ENCODE measurements at regions not wholly inside any gene's neighbourhood (a gene's known extent, or its start where the extent isn't known, plus 50 kb on each side); places are given as distances from the start of the nearest gene placed in this dataset.

DNA sequence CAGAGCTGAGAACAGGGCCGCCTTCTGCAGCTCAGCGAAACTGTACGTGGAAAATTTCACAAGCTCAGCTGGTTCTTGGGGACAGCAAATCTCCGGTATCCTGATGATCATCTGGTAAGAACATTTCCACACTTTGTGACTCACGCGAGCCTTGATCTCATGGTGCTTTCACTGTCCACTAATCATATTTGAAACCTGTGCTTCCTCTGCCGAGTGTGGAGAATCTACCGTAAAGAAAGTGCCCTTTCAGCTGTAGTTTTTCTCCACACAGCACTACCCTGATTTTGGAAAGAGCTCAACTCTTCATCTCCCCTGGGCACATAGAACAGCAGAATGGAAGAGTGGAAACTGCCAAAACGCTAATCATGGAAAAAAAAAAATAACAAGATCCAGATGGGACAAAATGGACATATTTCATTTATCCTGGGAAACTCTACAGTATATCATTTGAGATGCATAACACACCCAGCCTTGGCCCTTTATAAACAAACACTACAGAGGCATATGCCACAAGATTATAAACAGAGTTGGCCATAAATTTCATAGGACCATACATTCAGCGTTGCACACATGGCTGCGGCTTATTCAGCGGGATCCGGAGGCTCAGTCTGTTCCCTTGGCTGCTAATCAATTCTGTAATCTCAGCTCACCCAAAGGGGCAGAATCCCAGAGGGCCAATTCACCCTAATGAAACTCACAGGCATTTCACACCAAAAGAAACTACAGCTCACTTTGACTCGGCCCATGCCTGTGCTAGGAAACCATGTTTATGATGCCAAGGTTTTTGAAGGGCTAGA, 434.5 kb downstream of the HDGFL1 start:
- DNase-seq (peak in 1 of 2 donors; percentile 48), ATAC-seq (ENCODE audit: low FRiP score) (peak; percentile 69)
- intact Hi-C loops (cut with DNase I) = loop anchor here in 1 of 2 donors (5.0 kb wide), 1 partner anchor 337 kb away; no protein-coding TSS in a partner anchor
- Histone ChIP-seq H3K9me3 (ENCODE audit: control insufficient read depth, low read length) (no peaks in the 10 kb centered on the region), H3K36me3 (ENCODE audit: control insufficient read depth in 1 of 2, insufficient read depth in 2 of 2, low read length in 1 of 2) (no peaks in the 10 kb centered on the region), H3K27me3 (ENCODE audit: control insufficient read depth in 1 of 2, insufficient read depth in 2 of 2, low read length in 1 of 2) (no peaks in the 10 kb centered on the region), H3K4me3 (ENCODE audit: low read length in 2 of 2) (peak overlapping the region; percentile 6 to 52), H3K27ac (ENCODE audit: low read depth in 1 of 2, low read length in 2 of 2) (peak overlapping the region in 1 of 2 donors; percentile 42), H3K4me1 (ENCODE audit: control insufficient read depth in 1 of 2, insufficient read depth in 2 of 2, low read length in 2 of 2) (peaks cover 0 to 2% of the 10 kb centered on the region in 2 donors)
- 4 to 7% methylated on average over 14 of the region's 14 CpGs for WGBS, 2 donors

DNA sequence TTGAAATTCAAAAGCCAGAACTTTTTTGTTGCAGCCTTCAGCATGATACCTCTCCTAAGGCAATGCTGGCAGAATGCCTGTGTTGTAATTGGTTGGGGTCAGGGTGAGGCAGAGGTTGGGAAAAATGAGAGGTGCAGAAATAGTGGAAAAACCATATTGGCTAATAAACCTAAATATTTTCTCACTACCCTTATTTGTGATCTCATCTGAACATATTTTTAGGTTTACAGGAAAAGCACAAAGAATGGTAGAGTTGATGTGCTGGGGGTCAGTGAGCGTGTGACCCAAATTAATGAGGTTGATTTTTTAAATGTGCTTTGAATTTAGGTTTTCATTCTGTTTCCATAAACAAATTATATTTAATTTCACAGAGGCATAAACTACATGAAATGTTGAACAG, 437.3 kb downstream of the HDGFL1 start:
- Histone ChIP-seq H3K27ac (ENCODE audit: low read depth in 1 of 2, low read length in 2 of 2) (no peak overlapping the region), H3K27me3 (ENCODE audit: control insufficient read depth in 1 of 2, insufficient read depth in 2 of 2, low read length in 1 of 2) (no peaks in the 10 kb centered on the region), H3K36me3 (ENCODE audit: control insufficient read depth in 1 of 2, insufficient read depth in 2 of 2, low read length in 1 of 2) (no peaks in the 10 kb centered on the region), H3K4me1 (ENCODE audit: control insufficient read depth in 1 of 2, insufficient read depth in 2 of 2, low read length in 2 of 2) (peaks cover 0 to 2% of the 10 kb centered on the region in 2 donors), H3K4me3 (ENCODE audit: low read length in 2 of 2) (no peak overlapping the region), H3K9me3 (ENCODE audit: control insufficient read depth, low read length) (no peaks in the 10 kb centered on the region)
- no peak for DNase-seq
- no peak for ATAC-seq (ENCODE audit: low FRiP score)
- WGBS, 2 donors = 45 to 95% methylated on average over 1 of the region's 1 CpG
- intact Hi-C loops (cut with DNase I) = no loop called here

GRCh38 chr6:23011615-23012014, 442.2 kb downstream of the HDGFL1 start:
- no peaks in the 10 kb centered on the region for H3K27me3 ChIP-seq (ENCODE audit: control insufficient read depth in 1 of 2, insufficient read depth in 2 of 2, low read length in 1 of 2)
- DNase-seq (no peak), ATAC-seq (ENCODE audit: low FRiP score) (no peak)
- no peaks in the 10 kb centered on the region for H3K9me3 ChIP-seq (ENCODE audit: control insufficient read depth, low read length)
- H3K27ac ChIP-seq (ENCODE audit: low read depth in 1 of 2, low read length in 2 of 2) = no peak overlapping the region
- H3K4me3 ChIP-seq (ENCODE audit: low read length in 2 of 2) = no peak overlapping the region
- intact Hi-C loops (cut with DNase I) = no loop called here
- no peaks in the 10 kb centered on the region for H3K36me3 ChIP-seq (ENCODE audit: control insufficient read depth in 1 of 2, insufficient read depth in 2 of 2, low read length in 1 of 2)
- no peaks in the 10 kb centered on the region for H3K4me1 ChIP-seq (ENCODE audit: control insufficient read depth in 1 of 2, insufficient read depth in 2 of 2, low read length in 2 of 2)

DNA sequence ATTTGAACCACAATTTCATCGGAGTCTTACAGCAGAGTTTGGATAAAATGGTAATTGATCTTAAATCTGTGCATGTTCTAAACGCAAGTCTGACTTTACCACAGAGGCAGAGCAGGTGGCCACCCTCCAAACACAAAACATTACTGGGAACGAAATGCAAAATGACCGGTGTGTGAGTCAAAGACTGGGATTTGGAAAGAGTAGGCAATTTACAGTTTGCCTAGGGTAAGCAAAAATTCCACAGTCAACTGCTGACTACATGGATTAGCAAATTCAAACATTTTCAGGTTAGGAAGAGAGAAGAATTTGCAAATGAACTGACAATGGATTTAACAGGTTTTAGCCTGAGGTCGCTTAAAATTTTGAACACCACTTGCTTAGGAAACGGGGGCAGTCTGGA, 444.4 kb downstream of the HDGFL1 start:
- H3K27me3 ChIP-seq (ENCODE audit: control insufficient read depth in 1 of 2, insufficient read depth in 2 of 2, low read length in 1 of 2) = no peaks in the 10 kb centered on the region
- no peaks in the 10 kb centered on the region for H3K36me3 ChIP-seq (ENCODE audit: control insufficient read depth in 1 of 2, insufficient read depth in 2 of 2, low read length in 1 of 2)
- no peak overlapping the region for H3K27ac ChIP-seq (ENCODE audit: low read depth in 1 of 2, low read length in 2 of 2)
- ATAC-seq (ENCODE audit: low FRiP score) (no peak), DNase-seq (no peak)
- H3K4me1 ChIP-seq (ENCODE audit: control insufficient read depth in 1 of 2, insufficient read depth in 2 of 2, low read length in 2 of 2) = no peaks in the 10 kb centered on the region
- WGBS, 2 donors = 43 to 48% methylated on average over 6 of the region's 6 CpGs
- no peak overlapping the region for H3K4me3 ChIP-seq (ENCODE audit: low read length in 2 of 2)
- H3K9me3 ChIP-seq (ENCODE audit: control insufficient read depth, low read length) = no peaks in the 10 kb centered on the region
- intact Hi-C loops (cut with DNase I) = no loop called here

DNA sequence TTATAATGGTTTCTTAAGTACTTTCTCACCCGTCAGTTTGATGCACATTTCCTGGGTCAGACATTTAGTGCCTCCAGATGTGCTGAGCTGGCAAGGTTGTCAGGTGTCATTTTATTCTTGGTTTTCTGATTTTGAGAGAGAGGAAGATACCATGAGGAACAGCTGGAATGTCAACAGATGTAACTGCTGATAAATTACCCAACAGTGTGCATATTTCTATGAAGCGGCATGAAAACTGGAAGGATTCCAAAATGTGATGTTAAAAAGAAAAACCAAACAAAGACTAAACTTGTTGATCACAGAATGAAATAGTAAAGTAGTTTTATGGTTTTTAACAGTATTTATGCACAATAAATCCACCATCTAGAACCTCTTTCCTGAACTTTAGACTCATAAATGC, 447.3 kb downstream of the HDGFL1 start:
- no peak for DNase-seq
- ATAC-seq (ENCODE audit: low FRiP score) = no peak
- intact Hi-C loops (cut with DNase I) = no loop called here
- Histone ChIP-seq H3K36me3 (ENCODE audit: control insufficient read depth in 1 of 2, insufficient read depth in 2 of 2, low read length in 1 of 2) (no peaks in the 10 kb centered on the region), H3K27me3 (ENCODE audit: control insufficient read depth in 1 of 2, insufficient read depth in 2 of 2, low read length in 1 of 2) (no peaks in the 10 kb centered on the region), H3K27ac (ENCODE audit: low read depth in 1 of 2, low read length in 2 of 2) (no peak overlapping the region), H3K9me3 (ENCODE audit: control insufficient read depth, low read length) (no peaks in the 10 kb centered on the region), H3K4me1 (ENCODE audit: control insufficient read depth in 1 of 2, insufficient read depth in 2 of 2, low read length in 2 of 2) (no peaks in the 10 kb centered on the region), H3K4me3 (ENCODE audit: low read length in 2 of 2) (no peak overlapping the region)
- WGBS, 2 donors = 58 to 63% methylated on average over 2 of the region's 2 CpGs

DNA sequence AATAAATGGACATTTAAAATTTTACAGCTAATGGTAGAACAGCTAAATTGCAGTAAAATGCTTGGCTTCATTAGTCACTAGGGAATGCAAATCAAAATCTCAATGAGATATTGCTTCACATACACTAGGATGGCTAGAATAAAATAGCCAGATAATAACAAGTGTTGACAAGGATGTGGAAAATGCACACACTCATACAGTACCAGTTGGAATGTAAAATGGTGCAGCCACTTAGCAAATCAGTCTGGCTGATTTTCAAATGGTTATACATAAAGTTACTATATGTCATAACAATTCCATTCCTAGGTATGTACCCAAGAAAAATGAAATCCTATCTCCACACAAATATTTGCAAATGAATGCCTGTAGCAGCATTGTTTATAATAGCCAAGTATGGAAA, 452.1 kb downstream of the HDGFL1 start:
- DNase-seq (no peak), ATAC-seq (ENCODE audit: low FRiP score) (no peak)
- intact Hi-C loops (cut with DNase I) = no loop called here
- Histone ChIP-seq H3K27me3 (ENCODE audit: control insufficient read depth in 1 of 2, insufficient read depth in 2 of 2, low read length in 1 of 2) (no peaks in the 10 kb centered on the region), H3K36me3 (ENCODE audit: control insufficient read depth in 1 of 2, insufficient read depth in 2 of 2, low read length in 1 of 2) (no peaks in the 10 kb centered on the region), H3K27ac (ENCODE audit: low read depth in 1 of 2, low read length in 2 of 2) (no peak overlapping the region), H3K4me3 (ENCODE audit: low read length in 2 of 2) (no peak overlapping the region), H3K4me1 (ENCODE audit: control insufficient read depth in 1 of 2, insufficient read depth in 2 of 2, low read length in 2 of 2) (no peaks in the 10 kb centered on the region), H3K9me3 (ENCODE audit: control insufficient read depth, low read length) (no peaks in the 10 kb centered on the region)

- DNase-seq (no peak), ATAC-seq (ENCODE audit: low FRiP score) (no peak)
- H3K27me3 ChIP-seq (ENCODE audit: control insufficient read depth in 1 of 2, insufficient read depth in 2 of 2, low read length in 1 of 2) = no peaks in the 10 kb centered on the region
- H3K9me3 ChIP-seq (ENCODE audit: control insufficient read depth, low read length) = no peaks in the 10 kb centered on the region
- no peaks in the 10 kb centered on the region for H3K36me3 ChIP-seq (ENCODE audit: control insufficient read depth in 1 of 2, insufficient read depth in 2 of 2, low read length in 1 of 2)
- no peaks in the 10 kb centered on the region for H3K4me1 ChIP-seq (ENCODE audit: control insufficient read depth in 1 of 2, insufficient read depth in 2 of 2, low read length in 2 of 2)
- intact Hi-C loops (cut with DNase I) = no loop called here
- no peak overlapping the region for H3K27ac ChIP-seq (ENCODE audit: low read depth in 1 of 2, low read length in 2 of 2)
- WGBS, 2 donors = 87 to 92% methylated on average over 5 of the region's 5 CpGs
- no peak overlapping the region for H3K4me3 ChIP-seq (ENCODE audit: low read length in 2 of 2)
These were observed 457.9 kb downstream of the HDGFL1 start for GRCh38 chr6:23027281-23027680.

GRCh38 chr6:23031986-23032385, 462.6 kb downstream of the HDGFL1 start:
- Histone ChIP-seq H3K4me3 (ENCODE audit: low read length in 2 of 2) (no peak overlapping the region), H3K27ac (ENCODE audit: low read depth in 1 of 2, low read length in 2 of 2) (no peak overlapping the region), H3K4me1 (ENCODE audit: control insufficient read depth in 1 of 2, insufficient read depth in 2 of 2, low read length in 2 of 2) (no peaks in the 10 kb centered on the region), H3K36me3 (ENCODE audit: control insufficient read depth in 1 of 2, insufficient read depth in 2 of 2, low read length in 1 of 2) (no peaks in the 10 kb centered on the region), H3K27me3 (ENCODE audit: control insufficient read depth in 1 of 2, insufficient read depth in 2 of 2, low read length in 1 of 2) (no peaks in the 10 kb centered on the region), H3K9me3 (ENCODE audit: control insufficient read depth, low read length) (no peaks in the 10 kb centered on the region)
- WGBS, 2 donors = 97 to 98% methylated on average over 2 of the region's 2 CpGs
- intact Hi-C loops (cut with DNase I) = no loop called here
- no peak for ATAC-seq (ENCODE audit: low FRiP score)
- no peak for DNase-seq

DNA sequence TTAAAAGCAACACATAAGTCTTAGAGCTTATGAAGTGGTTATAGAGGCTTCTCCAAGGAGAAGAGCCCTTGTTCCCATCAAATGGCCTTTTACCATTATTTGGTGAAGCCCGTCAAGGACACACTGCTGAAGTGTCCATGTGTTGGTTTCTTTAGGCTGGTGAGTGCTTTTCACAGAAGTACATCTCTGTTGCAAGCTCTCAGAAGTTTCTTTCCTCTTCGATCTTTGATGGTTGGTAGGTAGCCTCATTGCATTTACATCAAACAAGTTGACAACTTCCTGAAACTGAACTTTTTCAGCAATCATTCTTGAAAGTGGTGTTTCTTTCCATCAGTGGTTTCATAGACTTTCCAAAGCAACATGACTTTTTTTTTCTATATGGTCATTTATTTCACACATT, 465.6 kb downstream of the HDGFL1 start:
- Histone ChIP-seq H3K27ac (ENCODE audit: low read depth in 1 of 2, low read length in 2 of 2) (no peak overlapping the region), H3K36me3 (ENCODE audit: control insufficient read depth in 1 of 2, insufficient read depth in 2 of 2, low read length in 1 of 2) (no peaks in the 10 kb centered on the region), H3K4me1 (ENCODE audit: control insufficient read depth in 1 of 2, insufficient read depth in 2 of 2, low read length in 2 of 2) (no peaks in the 10 kb centered on the region), H3K4me3 (ENCODE audit: low read length in 2 of 2) (no peak overlapping the region), H3K27me3 (ENCODE audit: control insufficient read depth in 1 of 2, insufficient read depth in 2 of 2, low read length in 1 of 2) (no peaks in the 10 kb centered on the region), H3K9me3 (ENCODE audit: control insufficient read depth, low read length) (no peaks in the 10 kb centered on the region)
- DNase-seq = no peak
- intact Hi-C loops (cut with DNase I) = no loop called here
- no peak for ATAC-seq (ENCODE audit: low FRiP score)
- 94 to 98% methylated on average over 2 of the region's 2 CpGs for WGBS, 2 donors
